Spleen (tissue), 7 donors: ENCODE measurements at regions not wholly inside any gene's neighbourhood (a gene's known extent, or its start where the extent isn't known, plus 50 kb on each side); places are given as distances from the start of the nearest gene placed in this dataset.

ENCODE experiments used
- CTCF ChIP-seq, 11 experiments: fragments of 200-600 bp in 7 of 11; fragments of 450-650 bp in 4 of 11; sonication (generic) in 4 of 11; IDR thresholded peaks in 8 of 11; conservative IDR thresholded peaks in 3 of 11; 1 replicate in 7 of 11; 2 replicates in 4 of 11; pipeline versions ENCODE4 v1.4.0 to v1.8.0; 2016 to 2021; ENCODE audit warnings: antibody characterized with exemption in 11 of 11, inconsistent platforms in 4 of 11, mild to moderate bottlenecking in 1 of 11
- POLR2AphosphoS5 ChIP-seq, 3 donors: sonication (generic); formaldehyde crosslinking; IDR thresholded peaks; one replicate each; pipeline ENCODE4 v1.5.1; 2017; ENCODE audit warnings: antibody characterized with exemption in 3 of 3
- donor health status: DM: no; HTN: no; CAD: no; lungs with moderate emphysema.
- donor health status: DM: no; HTN: no; CAD: no.
- donor health status: DM: no; HTN: no; CAD: no.

GRCh38 chr21:31515253-31515652 is 144.2 kb upstream of the SOD1 start:
- TF ChIP-seq CTCF (IDR thresholded peaks at IDR 0.05 in 8 of 11, conservative IDR thresholded peaks at IDR 0.05 in 3 of 11), result no peak
- TF ChIP-seq POLR2AphosphoS5 (IDR thresholded peaks at IDR 0.05), result no peak
